Ishikawa (cell line): ENCODE measurements at regions not wholly inside any gene's neighbourhood (a gene's known extent, or its start where the extent isn't known, plus 50 kb on each side); places are given as distances from the start of the nearest gene placed in this dataset.

ENCODE experiments used
- CEBPB ChIP-seq: IDR thresholded peaks from 2 replicates; pipeline ENCODE4 v1.6.1; 2012
- CREB1 ChIP-seq: IDR thresholded peaks from 2 replicates; pipeline ENCODE4 v1.6.1; 2012; ENCODE audit warnings: low read depth
- EGR1 ChIP-seq: IDR thresholded peaks from 2 replicates; pipeline ENCODE4 v1.6.1; 2012
- EP300 ChIP-seq: IDR thresholded peaks from 2 replicates; pipeline ENCODE4 v1.6.1; 2012; ENCODE audit warnings: borderline replicate concordance
- FOXM1 ChIP-seq: IDR thresholded peaks from 2 replicates; pipeline ENCODE4 v1.6.1; 2012; ENCODE audit warnings: low read depth, borderline replicate concordance
- MAX ChIP-seq: IDR thresholded peaks from 2 replicates; pipeline ENCODE4 v1.6.1; 2012
- NFIC ChIP-seq: IDR thresholded peaks from 2 replicates; pipeline ENCODE4 v1.6.1; 2012
- RAD21 ChIP-seq: IDR thresholded peaks from 2 replicates; pipeline ENCODE4 v1.6.1; 2012; ENCODE audit warnings: low read depth
- REST ChIP-seq: IDR thresholded peaks from 2 replicates; pipeline ENCODE4 v1.6.1; 2012; ENCODE audit warnings: low read depth, mild to moderate bottlenecking
- TAF1 ChIP-seq: IDR thresholded peaks from 2 replicates; pipeline ENCODE4 v1.6.1; 2012; ENCODE audit warnings: low read depth, mild to moderate bottlenecking
- TCF12 ChIP-seq: IDR thresholded peaks from 2 replicates; pipeline ENCODE4 v1.6.1; 2012; ENCODE audit warnings: low read depth
- TEAD4 ChIP-seq: IDR thresholded peaks from 2 replicates; pipeline ENCODE4 v1.6.1; 2012
- USF1 ChIP-seq: IDR thresholded peaks from 2 replicates; pipeline ENCODE4 v1.6.1; 2012
- YY1 ChIP-seq: IDR thresholded peaks from 2 replicates; pipeline ENCODE4 v1.6.1; 2012; ENCODE audit warnings: low read depth
- ZBTB7A ChIP-seq: IDR thresholded peaks from 2 replicates; pipeline ENCODE4 v1.6.1; 2012; ENCODE audit warnings: low read depth

- TF ChIP-seq RAD21: no peak
- TF ChIP-seq NFIC: no peak
- no peak for TF ChIP-seq TAF1
- TF ChIP-seq USF1: no peak
Measured at GRCh38 chr14:76965232-76965631, 63.3 kb downstream of the IRF2BPL start.

DNA sequence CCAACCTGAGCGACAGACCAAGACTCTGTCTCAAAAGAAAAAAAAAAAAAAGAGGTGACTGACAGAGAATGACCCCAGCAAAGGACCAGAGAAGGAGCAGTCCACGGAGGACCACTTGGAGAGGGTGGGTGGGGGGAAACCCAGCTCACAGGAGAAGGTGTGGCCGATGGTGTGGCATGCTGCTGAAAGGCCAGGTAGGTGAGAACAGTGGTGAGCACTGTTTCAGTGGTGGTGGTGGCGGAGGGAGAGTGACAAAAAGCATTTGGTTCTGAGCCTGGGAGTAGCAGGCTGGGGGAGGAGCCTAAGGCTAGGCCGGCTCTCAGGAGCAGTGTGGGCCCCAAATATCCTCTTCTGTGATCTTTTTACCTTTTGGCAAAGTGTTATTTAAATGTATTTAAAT, 63.8 kb downstream of the IRF2BPL start:
- TF ChIP-seq USF1 (no peak), TCF12 (no peak), NFIC (no peak), TAF1 (no peak), REST (no peak), ZBTB7A (no peak), FOXM1 (no peak)

DNA sequence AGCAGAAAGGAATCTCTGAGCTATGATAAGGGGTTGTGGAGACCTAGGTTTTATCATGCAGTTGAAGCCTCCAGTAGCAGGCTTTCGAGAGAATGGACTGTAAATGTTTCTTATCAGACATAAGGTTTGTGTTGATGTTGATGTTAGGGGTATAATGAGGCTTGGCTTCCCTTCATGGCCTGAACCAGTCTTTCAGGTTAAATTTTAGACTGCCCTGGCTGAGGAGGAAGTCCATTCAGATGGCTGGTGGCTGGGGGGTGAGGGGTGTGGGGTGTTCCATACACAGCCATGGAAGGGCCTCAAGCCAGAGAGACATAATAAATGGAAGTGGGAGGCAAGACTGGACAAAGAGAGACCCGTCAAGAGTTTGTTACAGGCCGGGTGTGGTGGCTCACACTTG, 65.1 kb downstream of the IRF2BPL start:
- TF ChIP-seq USF1 (no peak), CREB1 (no peak), RAD21 (no peak), EP300 (no peak), REST (no peak), TAF1 (no peak), CEBPB (no peak), FOXM1 (no peak), NFIC (no peak), TEAD4 (no peak), MAX (no peak), TCF12 (no peak), YY1 (no peak), ZBTB7A (no peak), EGR1 (no peak)

- TF ChIP-seq FOXM1: no peak
- TF ChIP-seq TCF12: no peak
- TF ChIP-seq ZBTB7A: no peak
- TF ChIP-seq RAD21: no peak
- TF ChIP-seq EGR1: no peak
- TF ChIP-seq TAF1: no peak
- TF ChIP-seq TEAD4: no peak
- TF ChIP-seq USF1: no peak
- no peak for TF ChIP-seq YY1
- TF ChIP-seq REST: no peak
- TF ChIP-seq MAX: no peak
- TF ChIP-seq EP300: no peak
- TF ChIP-seq NFIC: no peak
- TF ChIP-seq CEBPB: no peak
- no peak for TF ChIP-seq CREB1
Measured at GRCh38 chr14:76962303-76962660, 66.2 kb downstream of the IRF2BPL start.
